ENCODE measurements at regions not wholly inside any gene's neighbourhood (a gene's known extent, or its start where the extent isn't known, plus 50 kb on each side); places are given as distances from the start of the nearest gene placed in this dataset.
A peak's percentile ranks its signal among the peaks of the same experiment; 100 is the strongest.

DNA sequence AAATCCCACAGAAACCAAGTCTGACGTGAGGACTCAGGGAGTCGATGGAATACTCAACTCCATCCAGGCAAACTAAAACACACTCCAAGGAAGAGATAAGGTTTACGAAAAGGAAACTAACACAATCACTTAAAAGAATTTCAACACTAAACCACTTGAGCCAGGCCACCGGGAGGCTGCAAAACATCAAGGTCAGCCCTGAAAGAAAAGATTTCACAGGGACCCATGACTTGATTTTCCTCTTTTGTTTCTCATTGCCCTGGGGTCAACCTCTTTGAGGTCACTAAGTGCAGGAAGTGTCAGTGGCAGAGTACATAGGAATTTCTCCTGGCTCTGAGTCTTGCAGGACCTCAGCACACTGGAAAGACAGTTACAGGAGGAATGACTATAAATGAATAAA lies 77.8 kb upstream of the TARS1 start:
- H3K36me3 ChIP-seq, result peaks cover 0 to 5% (median 0%) of the 10 kb centered on the region in 11 experiments; a peak in 1 of 22 replicates
- H3K9ac ChIP-seq, result peak overlapping the region in 1 of 11 experiments; percentile 12; a peak in 1 of 22 replicates
- no peaks in the 10 kb centered on the region for H4K20me1 ChIP-seq
- H3K27ac ChIP-seq, result peak overlapping the region in 8 of 11 experiments; percentile 10 to 91 (median 84); a peak in 14 of 22 replicates
- H3K27me3 ChIP-seq, result no peaks in the 10 kb centered on the region
- peaks cover 39 to 67% (median 50%) of the 10 kb centered on the region in 10 experiments for H3K4me1 ChIP-seq
- H3K4me3 ChIP-seq, result no peak overlapping the region
- H3K9me3 ChIP-seq (replicated peaks in 1 of 11), result peaks cover 19 to 79% (median 61%) of the 10 kb centered on the region in 11 experiments
- TF ChIP-seq Cebpa-rat (IDR thresholded peaks at IDR 0.05), result no peak
- peak overlapping the region in 10 of 11 experiments; percentile 21 to 83 (median 72); a peak in 18 of 22 replicates for H3K4me2 ChIP-seq

DNA sequence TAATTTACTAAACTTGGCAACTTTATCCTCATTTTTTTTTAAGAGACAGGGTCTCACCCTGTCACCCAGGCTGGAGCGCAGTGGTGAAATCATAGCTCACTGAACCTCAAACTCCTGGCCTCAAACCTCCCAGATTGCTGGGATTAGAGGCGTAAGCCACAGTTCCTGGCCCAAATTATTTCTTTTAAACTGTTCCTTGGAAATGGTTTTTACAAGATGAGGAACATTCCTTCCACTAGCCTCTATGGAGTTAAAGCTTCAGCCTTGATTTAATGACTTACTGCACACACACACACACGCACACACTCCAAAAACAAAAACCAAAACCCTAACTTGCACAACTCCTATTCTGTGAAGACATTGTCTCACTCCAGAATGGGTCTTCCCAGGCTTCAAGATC lies 77.2 kb upstream of the TARS1 start:
- peak overlapping the region in 5 of 11 experiments; percentile 50 to 71 (median 68); a peak in 5 of 22 replicates for H3K9ac ChIP-seq
- peaks cover 19 to 81% (median 62%) of the 10 kb centered on the region in 11 experiments for H3K9me3 ChIP-seq (replicated peaks in 1 of 11)
- H3K4me2 ChIP-seq, result peak overlapping the region; percentile 53 to 83 (median 72); a peak in 21 of 22 replicates
- TF ChIP-seq Cebpa-rat (IDR thresholded peaks at IDR 0.05), result no peak
- H4K20me1 ChIP-seq, result no peaks in the 10 kb centered on the region
- H3K36me3 ChIP-seq, result peaks cover 0 to 5% (median 0%) of the 10 kb centered on the region in 11 experiments; a peak in 1 of 22 replicates
- H3K27me3 ChIP-seq, result no peaks in the 10 kb centered on the region
- peak overlapping the region; percentile 70 to 91 (median 81); a peak in 19 of 22 replicates for H3K27ac ChIP-seq
- peaks cover 40 to 74% (median 56%) of the 10 kb centered on the region in 10 experiments for H3K4me1 ChIP-seq
- no peak overlapping the region; a peak in 1 of 20 replicates for H3K4me3 ChIP-seq

DNA sequence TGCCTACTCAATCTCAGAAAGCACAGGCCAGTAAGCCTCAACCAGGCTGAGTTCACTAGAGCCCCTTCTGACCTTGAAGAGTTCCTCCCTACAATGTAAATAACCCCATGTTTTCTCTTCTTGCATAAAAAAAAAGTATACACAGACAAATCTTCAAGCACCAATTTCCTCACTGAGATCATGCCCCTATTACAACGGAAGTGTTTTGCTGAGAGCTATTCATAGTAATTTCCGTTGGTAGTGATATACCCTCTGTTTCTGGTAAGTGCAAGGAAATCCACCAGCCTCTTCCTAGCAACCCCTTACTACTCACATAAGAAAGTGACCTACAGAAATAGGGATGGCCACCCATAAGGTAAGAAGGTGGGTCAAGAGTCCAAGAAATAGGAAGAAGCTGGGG lies 76.4 kb upstream of the TARS1 start:
- H3K36me3 ChIP-seq, result peaks cover 0 to 5% (median 0%) of the 10 kb centered on the region in 11 experiments; a peak in 1 of 22 replicates
- peak overlapping the region; percentile 70 to 91 (median 81) for H3K27ac ChIP-seq
- peak overlapping the region; percentile 53 to 83 (median 72) for H3K4me2 ChIP-seq
- H4K20me1 ChIP-seq, result no peaks in the 10 kb centered on the region
- H3K9ac ChIP-seq, result peak overlapping the region; percentile 31 to 71 (median 55); a peak in 17 of 22 replicates
- peaks cover 14 to 75% (median 57%) of the 10 kb centered on the region in 11 experiments for H3K9me3 ChIP-seq (replicated peaks in 1 of 11)
- H3K4me1 ChIP-seq, result peaks cover 41 to 82% (median 61%) of the 10 kb centered on the region in 10 experiments
- no peaks in the 10 kb centered on the region for H3K27me3 ChIP-seq
- peak overlapping the region in 9 of 10 experiments; percentile 2 to 41 (median 25); a peak in 12 of 20 replicates for H3K4me3 ChIP-seq
- TF ChIP-seq Cebpa-rat (IDR thresholded peaks at IDR 0.05), result no peak

GRCh38 chr5:33367416-33367815 lies 73.3 kb upstream of the TARS1 start:
- Histone ChIP-seq H3K9me3 (replicated peaks in 1 of 11) (peaks cover 0 to 61% (median 41%) of the 10 kb centered on the region in 11 experiments; a peak in 15 of 22 replicates), H3K36me3 (no peaks in the 10 kb centered on the region), H3K9ac (peak overlapping the region in 3 of 11 experiments; percentile 19 to 43 (median 40); a peak in 3 of 22 replicates), H3K4me1 (peaks cover 54 to 86% (median 77%) of the 10 kb centered on the region in 10 experiments), H4K20me1 (no peaks in the 10 kb centered on the region), H3K4me2 (peak overlapping the region; percentile 36 to 83 (median 59)), H3K27ac (peak overlapping the region; percentile 4 to 91 (median 72); a peak in 20 of 22 replicates), H3K27me3 (no peaks in the 10 kb centered on the region), H3K4me3 (0 out of 20 replicates have a peak overlapping the region, but pooled peaks of 1 of the 10 experiments have one; percentile 3)
- no peak for TF ChIP-seq Cebpa-rat (IDR thresholded peaks at IDR 0.05)

DNA sequence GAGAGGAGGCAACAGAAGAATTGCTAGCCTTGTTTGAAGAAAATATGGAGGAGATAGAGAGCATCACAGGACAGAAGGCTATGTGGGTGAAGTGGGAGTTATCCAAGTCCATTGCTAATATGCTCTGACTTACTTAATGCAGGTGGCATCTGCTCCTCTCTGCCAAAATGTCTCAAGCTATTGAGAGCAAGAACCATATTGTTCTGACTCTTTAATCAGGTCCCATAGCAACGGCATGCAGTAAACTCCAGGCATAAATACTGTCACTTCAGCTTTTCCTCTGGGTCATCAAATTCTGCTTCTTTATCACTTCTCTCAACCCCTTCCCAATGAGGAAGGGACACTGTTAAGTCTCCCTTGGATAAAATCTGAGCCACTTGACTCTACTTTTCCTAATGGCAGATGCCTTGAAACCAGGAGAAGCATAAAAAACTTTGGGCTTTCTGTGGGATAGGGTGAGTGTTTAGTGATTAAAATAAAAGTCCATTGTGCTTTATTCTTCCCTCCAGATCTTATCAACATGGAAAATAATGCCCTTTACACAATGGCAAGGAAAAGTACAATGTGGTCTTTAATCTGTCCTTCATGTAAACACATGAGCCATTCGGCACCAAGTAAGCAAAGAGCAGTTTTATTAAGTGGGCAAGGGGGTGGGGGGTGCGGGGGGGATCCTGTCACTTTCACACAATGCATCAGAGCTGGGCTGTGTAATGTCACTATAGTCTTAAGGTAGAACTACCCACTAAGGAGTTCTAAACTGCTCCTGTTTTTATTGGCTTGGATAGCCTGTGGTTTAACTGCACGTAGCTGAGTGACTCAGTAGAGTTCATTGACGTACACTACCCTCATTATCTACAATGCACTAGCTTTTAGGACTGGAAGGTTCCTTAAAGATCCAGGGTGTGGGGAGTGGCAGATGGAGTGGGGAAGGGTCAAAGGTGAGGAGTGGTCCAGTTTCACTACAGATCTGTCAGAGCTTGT lies 71.0 kb upstream of the TARS1 start:
- Histone ChIP-seq H3K27ac (peak overlapping the region in 10 of 11 experiments; percentile 5 to 84 (median 33); a peak in 16 of 22 replicates), H3K36me3 (no peaks in the 10 kb centered on the region), H3K4me2 (peak overlapping the region; percentile 33 to 83 (median 62)), H3K9ac (no peak overlapping the region), H3K9me3 (replicated peaks in 1 of 11) (peaks cover 0 to 45% (median 30%) of the 10 kb centered on the region in 11 experiments; a peak in 14 of 22 replicates), H3K27me3 (no peaks in the 10 kb centered on the region), H4K20me1 (no peaks in the 10 kb centered on the region), H3K4me1 (peaks cover 33 to 68% (median 54%) of the 10 kb centered on the region in 10 experiments), H3K4me3 (no peak overlapping the region)
- no peak for TF ChIP-seq Cebpa-rat (IDR thresholded peaks at IDR 0.05)

- Histone ChIP-seq H3K4me3 (no peak overlapping the region), H3K36me3 (no peaks in the 10 kb centered on the region), H3K9me3 (replicated peaks in 1 of 11) (peaks cover 0 to 38% (median 23%) of the 10 kb centered on the region in 11 experiments; a peak in 14 of 22 replicates), H3K27ac (peak overlapping the region in 9 of 11 experiments; percentile 12 to 84 (median 33); a peak in 13 of 22 replicates), H4K20me1 (no peaks in the 10 kb centered on the region), H3K9ac (no peak overlapping the region), H3K4me1 (peaks cover 28 to 61% (median 48%) of the 10 kb centered on the region in 10 experiments), H3K27me3 (no peaks in the 10 kb centered on the region), H3K4me2 (peak overlapping the region; percentile 33 to 83 (median 62))
- TF ChIP-seq Cebpa-rat (IDR thresholded peaks at IDR 0.05), result peak in 1 of 11 experiments; percentile 35; a peak in 1 of 22 replicates
Observed at GRCh38 chr5:33370466-33370859, 70.3 kb upstream of the TARS1 start.

- Histone ChIP-seq H3K4me1 (peaks cover 27 to 49% (median 37%) of the 10 kb centered on the region in 10 experiments), H3K9me3 (replicated peaks in 1 of 11) (peaks cover 0 to 26% (median 14%) of the 10 kb centered on the region in 11 experiments; a peak in 12 of 22 replicates), H3K4me3 (no peak overlapping the region), H3K9ac (no peak overlapping the region), H3K27me3 (no peaks in the 10 kb centered on the region), H3K27ac (peak overlapping the region in 2 of 11 experiments; percentile 56 to 59; a peak in 4 of 22 replicates), H3K4me2 (no peak overlapping the region), H3K36me3 (no peaks in the 10 kb centered on the region), H4K20me1 (no peaks in the 10 kb centered on the region)
- TF ChIP-seq Cebpa-rat (IDR thresholded peaks at IDR 0.05), result no peak
Observed at GRCh38 chr5:33371660-33372059, 69.1 kb upstream of the TARS1 start.

GRCh38 chr5:33372721-33373472 lies 67.9 kb upstream of the TARS1 start:
- Histone ChIP-seq H3K4me3 (no peak overlapping the region), H3K9me3 (replicated peaks in 1 of 11) (peaks cover 0 to 18% (median 9%) of the 10 kb centered on the region in 11 experiments; a peak in 11 of 22 replicates), H3K4me1 (peaks cover 15 to 37% (median 25%) of the 10 kb centered on the region in 10 experiments), H3K9ac (no peak overlapping the region), H3K36me3 (no peaks in the 10 kb centered on the region), H4K20me1 (no peaks in the 10 kb centered on the region), H3K27me3 (no peaks in the 10 kb centered on the region), H3K4me2 (peak overlapping the region in 3 of 11 experiments; percentile 20 to 39 (median 21); a peak in 2 of 22 replicates), H3K27ac (peak overlapping the region in 2 of 11 experiments; percentile 15 to 24; a peak in 1 of 22 replicates)
- no peak for TF ChIP-seq Cebpa-rat (IDR thresholded peaks at IDR 0.05)

Measured in BLaER1 treated with 17β-estradiol and CSF1 and Interleukin-3, amounts not matched to agents 10 nM and 100 nM (cell line).